HepG2 (cell line): ENCODE measurements at regions not wholly inside any gene's neighbourhood (a gene's known extent, or its start where the extent isn't known, plus 50 kb on each side); places are given as distances from the start of the nearest gene placed in this dataset.

Experiments used
- ATAC-seq: fragments of 200-7000 bp; cut with Tn5 transposase; 3 replicates; pipeline ENCODE4 v1.9.1; 2020; ENCODE audit warnings: mild to moderate bottlenecking, moderate library complexity
- BruUV-seq: library from RNA; stranded (reverse); fragments of 400-500 nt; replicated peaks from 2 replicates; lab custom pipeline; 2021; lab: Mats Ljungman, UMichigan
- CTCF ChIA-PET: fragments of 300-600 bp; formaldehyde crosslinking; extraction: SDS; loops from one replicate; lab custom pipeline; 2021; ENCODE audit warnings: low total read pairs, inconsistent platforms, low intra/inter-chr PET ratio; lab: Yijun Ruan, JAX
- POLR2A ChIA-PET: fragments of 350-600 bp; sonication (Branson Sonifier 250); formaldehyde crosslinking; loops from one replicate; lab custom pipeline; 2020; ENCODE audit warnings: antibody characterized with exemption, inconsistent platforms; lab: Yijun Ruan, JAX
- DNase-seq: peaks from one replicate; pipeline ENCODE4 v3.0.0-alpha.2; 2015; ENCODE audit warnings: low spot score
- FAIRE-seq: peaks from 3 replicates; lab custom pipeline; 2011; peaks lifted over from hg19 to GRCh38; lab: Jason Lieb, UNC
- H2AFZ ChIP-seq: one replicate; pipeline ENCODE4 v1.6.1; 2011; ENCODE audit warnings: low read length, inconsistent platforms
- H3K27ac ChIP-seq: fragments of 300-600 bp; 3 replicates; pipeline ENCODE4 v1.8.0; 2011; ENCODE audit warnings: mixed run types, mild to moderate bottlenecking, mixed read lengths, low read length, inconsistent platforms; ENCODE audit not compliant: insufficient read depth; ENCODE audit errors: extremely low read length
- H3K27me3 ChIP-seq, 2 experiments: fragments of 200-600 bp in 1 of 2; 2 replicates in 1 of 2; 3 replicates in 1 of 2; pipeline versions ENCODE4 v1.6.0 to v1.8.0; 2011; ENCODE audit warnings: low read length in 2 of 2, mild to moderate bottlenecking in 2 of 2, moderate library complexity in 2 of 2, inconsistent platforms in 1 of 2; ENCODE audit not compliant: insufficient read depth in 2 of 2, control insufficient read depth in 1 of 2
- H3K36me3 ChIP-seq, 2 experiments: fragments of 200-600 bp in 1 of 2; replicated peaks in 1 of 2; 2 replicates in 1 of 2; 3 replicates in 1 of 2; pipeline versions ENCODE4 v1.5.1 to v1.8.0; 2011; ENCODE audit warnings: low read length in 2 of 2, inconsistent platforms in 1 of 2; ENCODE audit not compliant: insufficient read depth in 2 of 2, control insufficient read depth in 1 of 2
- H3K4me1 ChIP-seq: 2 replicates; pipeline ENCODE4 v1.5.1; 2012; ENCODE audit warnings: low read length, inconsistent platforms; ENCODE audit not compliant: insufficient read depth
- H3K4me2 ChIP-seq: 2 replicates; pipeline ENCODE4 v1.6.0; 2011; ENCODE audit warnings: low read depth, low read length, inconsistent platforms
- H3K4me3 ChIP-seq, 3 experiments: fragments of 200-600 bp in 1 of 3; sonication (generic), shearing (Covaris generic) in 1 of 3; replicated peaks in 1 of 3; 2 replicates each; pipeline ENCODE4 v1.5.1; 2011 to 2016; ENCODE audit warnings: low read length in 3 of 3, inconsistent platforms in 2 of 3, low read depth in 2 of 3, mild to moderate bottlenecking in 2 of 3, control low read depth in 1 of 3, mixed read lengths in 1 of 3; ENCODE audit not compliant: insufficient read depth in 1 of 3
- H3K79me2 ChIP-seq: one replicate; pipeline ENCODE4 v1.6.1; 2011; ENCODE audit warnings: low read length, inconsistent platforms; ENCODE audit not compliant: insufficient read depth
- H3K9ac ChIP-seq: 2 replicates; pipeline ENCODE4 v1.6.0; 2011; ENCODE audit warnings: mild to moderate bottlenecking, low read depth, low read length, inconsistent platforms; ENCODE audit not compliant: insufficient read depth
- H3K9me3 ChIP-seq: 2 replicates; pipeline ENCODE4 v1.5.1; 2012; ENCODE audit warnings: mild to moderate bottlenecking, low read length
- H4K20me1 ChIP-seq: 2 replicates; pipeline ENCODE4 v1.6.0; 2011; ENCODE audit warnings: inconsistent platforms, mild to moderate bottlenecking, low read length, moderate library complexity; ENCODE audit not compliant: insufficient read depth
- HMG20A ChIP-seq: IDR thresholded peaks from 2 replicates; pipeline ENCODE4 v1.6.1; 2016; ENCODE audit warnings: borderline replicate concordance
- NPAS2 ChIP-seq: sonication (generic); formaldehyde crosslinking; IDR thresholded peaks from 2 replicates; pipeline ENCODE4 v1.8.0; 2022; ENCODE audit warnings: mild to moderate bottlenecking, missing genetic modification reagents, borderline replicate concordance
- NR2F6 ChIP-seq, 2 experiments: IDR thresholded peaks; 2 replicates each; pipeline ENCODE4 v1.6.1; 2016; ENCODE audit warnings: antibody characterized with exemption in 1 of 2, mild to moderate bottlenecking in 1 of 2
- PLSCR1 ChIP-seq: sonication (generic); formaldehyde crosslinking; IDR thresholded peaks from 2 replicates; pipeline ENCODE4 v1.5.0; 2020; ENCODE audit warnings: missing genetic modification reagents, mild to moderate bottlenecking, borderline replicate concordance
- ZFP36L1 ChIP-seq: sonication (generic); formaldehyde crosslinking; IDR thresholded peaks from 2 replicates; pipeline ENCODE4 v1.8.0; 2022; ENCODE audit warnings: mild to moderate bottlenecking, missing genetic modification reagents, moderate library complexity
- ZMAT3 ChIP-seq: sonication (generic); formaldehyde crosslinking; conservative IDR thresholded peaks from 2 replicates; pipeline ENCODE4 v1.7.0; 2021; ENCODE audit warnings: missing genetic modification reagents
- ZNF30 ChIP-seq: sonication (generic); formaldehyde crosslinking; IDR thresholded peaks from 2 replicates; pipeline ENCODE4 v1.5.0; 2020; ENCODE audit warnings: mild to moderate bottlenecking, missing genetic modification reagents
- ZNF501 ChIP-seq: sonication (generic); formaldehyde crosslinking; IDR thresholded peaks from 2 replicates; pipeline ENCODE4 v1.5.1; 2020; ENCODE audit warnings: mild to moderate bottlenecking, moderate library complexity, missing genetic modification reagents
- ZNF570 ChIP-seq: sonication (generic); formaldehyde crosslinking; IDR thresholded peaks from 2 replicates; pipeline ENCODE4 v1.4.0; 2020; ENCODE audit warnings: mild to moderate bottlenecking, missing genetic modification reagents, borderline replicate concordance
- ZNF891 ChIP-seq: sonication (generic); formaldehyde crosslinking; IDR thresholded peaks from 2 replicates; pipeline ENCODE4 v1.5.0; 2020; ENCODE audit warnings: mild to moderate bottlenecking, missing genetic modification reagents
- ZSCAN31 ChIP-seq: sonication (generic); formaldehyde crosslinking; IDR thresholded peaks from 2 replicates; pipeline ENCODE4 v1.5.0; 2020; ENCODE audit warnings: low read depth, mild to moderate bottlenecking, missing genetic modification reagents
- WGBS: methylation state at CpG from one replicate; pipeline ENCODE4 v1.1.6; 2017; ENCODE audit warnings: low lambda C conversion rate; 5-methylcytosine and 5-hydroxymethylcytosine counted together
- in situ Hi-C: cut with HindIII; loops from 2 replicates; pipeline ENCODE4 v1.10.0; 2017; ENCODE audit warnings: low pct_unique_long_range_greater_than_20kb; ENCODE audit not compliant: extremely low pct_ligation_motif_present
- intact Hi-C: fragments of 100-400 bp; cut with micrococcal nuclease; formaldehyde crosslinking; loops from one replicate; pipeline ENCODE4 v1.10.0; 2022; ENCODE audit not compliant: unreplicated experiment

- Histone ChIP-seq H3K36me3 (no peaks in the 10 kb centered on the region), H3K27me3 (no peaks in the 10 kb centered on the region), H3K79me2 (no peaks in the 10 kb centered on the region), H3K9ac (no peak overlapping the region), H3K9me3 (peaks cover 7% of the 10 kb centered on the region; the same call in 1 of the 2 replicates), H2AFZ (no peak overlapping the region), H3K4me1 (no peaks in the 10 kb centered on the region), H3K4me2 (no peak overlapping the region), H3K4me3 (no peak overlapping the region), H3K27ac (no peak overlapping the region), H4K20me1 (no peaks in the 10 kb centered on the region)
- ATAC-seq, result no peak
- intact Hi-C loops (no loop called here), in situ Hi-C loops (no loop called here)
- WGBS, result 47% methylated on average over 2 of the region's 2 CpGs
- CTCF ChIA-PET, result no interaction called here
- TF ChIP-seq ZSCAN31 (CRISPR knock-in tag) (no peak), HMG20A (CRISPR knock-in tag) (no peak), NPAS2 (CRISPR knock-in tag) (no peak), ZFP36L1 (CRISPR knock-in tag) (no peak), PLSCR1 (CRISPR knock-in tag) (no peak), ZNF891 (CRISPR knock-in tag) (no peak), ZNF30 (CRISPR knock-in tag) (no peak)
- no TSS peak for BruUV-seq
- DNase-seq, result no peak
- no peak for FAIRE-seq
- POLR2A ChIA-PET, result no interaction called here
These were observed 60.8 kb upstream of the DYNAP start for GRCh38 chr18:54530285-54530684.

- H3K4me2 ChIP-seq, result no peak overlapping the region
- intact Hi-C loops, result no loop called here
These were observed 59.5 kb upstream of the DYNAP start for GRCh38 chr18:54531402-54532065.

More at GRCh38 chr18:54531402-54532065, 59.5 kb upstream of the DYNAP start:
- DNase-seq, result no peak
- no peaks in the 10 kb centered on the region for H3K27me3 ChIP-seq
- H3K9me3 ChIP-seq, result peaks cover 19% of the 10 kb centered on the region
- H3K27ac ChIP-seq, result no peak overlapping the region
- 0% methylated on average over 4 of the region's 4 CpGs for WGBS
- ChIA-PET CTCF (no interaction called here), POLR2A (no interaction called here)
- in situ Hi-C loops, result no loop called here
- no peak overlapping the region for H2AFZ ChIP-seq
- no peak for FAIRE-seq
- no peak for TF ChIP-seq ZNF570 (CRISPR knock-in tag)
- TF ChIP-seq ZMAT3, result no peak
- TF ChIP-seq ZNF501 (CRISPR knock-in tag), result no peak
- TF ChIP-seq NR2F6 (IDR thresholded peaks at IDR 0.05), result no peak
- TF ChIP-seq NR2F6 (CRISPR knock-in tag; IDR thresholded peaks at IDR 0.05), result no peak
- TF ChIP-seq ZFP36L1 (CRISPR knock-in tag), result no peak
- H4K20me1 ChIP-seq, result no peaks in the 10 kb centered on the region
- no peak overlapping the region for H3K9ac ChIP-seq
- no peaks in the 10 kb centered on the region for H3K79me2 ChIP-seq
- ATAC-seq, result no peak
- BruUV-seq, result no TSS peak
- no peak overlapping the region for H3K4me3 ChIP-seq
- H3K4me1 ChIP-seq, result no peaks in the 10 kb centered on the region
- no peaks in the 10 kb centered on the region for H3K36me3 ChIP-seq
